ENCODE measurements at regions not wholly inside any gene's neighbourhood (a gene's known extent, or its start where the extent isn't known, plus 50 kb on each side); places are given as distances from the start of the nearest gene placed in this dataset.

GRCh38 chr5:152942633-152943336 is 537.7 kb upstream of the NMUR2 start:
- no peaks in the 10 kb centered on the region for H3K36me3 ChIP-seq
- H3K4me1 ChIP-seq (replicated peaks): no peaks in the 10 kb centered on the region
- no peaks in the 10 kb centered on the region for H3K27me3 ChIP-seq (replicated peaks; ENCODE audit: insufficient read depth)
- no peaks in the 10 kb centered on the region for H3K9me3 ChIP-seq
- 81% methylated on average over 5 of the region's 5 CpGs for WGBS
- intact Hi-C loops (cut with DNase I): no loop called here
- TF ChIP-seq POLR2A (IDR thresholded peaks at IDR 0.05) (no peak), POLR2AphosphoS5 (IDR thresholded peaks at IDR 0.05) (no peak)
- no peak for DNase-seq (ENCODE audit: low spot score)
- no peak overlapping the region for H3K27ac ChIP-seq
- no peak overlapping the region for H3K4me3 ChIP-seq

DNA sequence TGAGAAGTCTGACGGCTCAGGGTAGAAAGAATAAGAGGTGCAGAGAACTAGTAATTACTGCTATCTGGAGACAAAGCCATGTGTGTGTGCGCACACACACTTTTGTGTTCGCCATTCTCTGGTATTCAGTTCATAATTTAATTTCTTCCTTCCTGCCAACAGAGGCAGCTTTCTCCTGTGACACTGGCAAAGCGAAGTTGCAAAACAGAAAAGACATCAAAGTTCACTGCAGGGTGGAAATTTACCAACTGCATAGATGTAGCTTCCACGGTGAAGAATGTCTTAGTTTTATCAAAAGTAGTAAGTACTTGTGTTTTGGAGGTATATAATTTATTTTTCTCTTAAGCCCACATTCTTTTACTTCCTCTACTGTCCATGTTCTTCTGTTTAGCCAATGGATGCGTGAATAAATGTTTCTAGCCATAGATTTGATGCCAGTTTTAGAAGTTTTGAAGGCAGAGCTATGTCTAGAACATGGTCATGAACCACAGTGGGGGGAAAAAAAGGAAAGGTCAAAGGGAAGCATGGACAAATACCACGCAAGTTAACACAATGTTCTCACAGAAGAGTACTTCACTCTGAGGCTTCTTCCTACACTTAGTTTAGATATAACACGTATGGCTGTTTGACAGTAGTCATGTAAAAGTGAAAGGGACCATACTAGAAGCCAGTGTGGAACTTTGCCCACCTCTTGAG is 536.5 kb upstream of the GRIA1 start:
- Histone ChIP-seq H3K27ac (no peak overlapping the region), H3K4me1 (replicated peaks) (no peaks in the 10 kb centered on the region), H3K4me3 (no peak overlapping the region), H3K9me3 (no peaks in the 10 kb centered on the region), H3K36me3 (no peaks in the 10 kb centered on the region), H3K27me3 (replicated peaks; ENCODE audit: insufficient read depth) (no peaks in the 10 kb centered on the region)
- no peak for DNase-seq (ENCODE audit: low spot score)
- TF ChIP-seq POLR2AphosphoS5 (IDR thresholded peaks at IDR 0.05) (no peak), POLR2A (IDR thresholded peaks at IDR 0.05) (no peak), CTCF (IDR thresholded peaks at IDR 0.05) (no peak)
- 84% methylated on average over 8 of the region's 8 CpGs for WGBS
- intact Hi-C loops (cut with DNase I): no loop called here

GRCh38 chr5:152956943-152957613 is 533.4 kb upstream of the GRIA1 start:
- no peaks in the 10 kb centered on the region for H3K36me3 ChIP-seq
- no peaks in the 10 kb centered on the region for H3K4me1 ChIP-seq (replicated peaks)
- no peaks in the 10 kb centered on the region for H3K27me3 ChIP-seq (replicated peaks; ENCODE audit: insufficient read depth)
- TF ChIP-seq POLR2AphosphoS5 (IDR thresholded peaks at IDR 0.05) (no peak), POLR2A (IDR thresholded peaks at IDR 0.05) (no peak), CTCF (IDR thresholded peaks at IDR 0.05) (no peak)
- 78% methylated on average over 2 of the region's 2 CpGs for WGBS
- H3K4me3 ChIP-seq: no peak overlapping the region
- H3K27ac ChIP-seq: no peak overlapping the region
- intact Hi-C loops (cut with DNase I): no loop called here
- H3K9me3 ChIP-seq: no peaks in the 10 kb centered on the region
- no peak for DNase-seq (ENCODE audit: low spot score)

DNA sequence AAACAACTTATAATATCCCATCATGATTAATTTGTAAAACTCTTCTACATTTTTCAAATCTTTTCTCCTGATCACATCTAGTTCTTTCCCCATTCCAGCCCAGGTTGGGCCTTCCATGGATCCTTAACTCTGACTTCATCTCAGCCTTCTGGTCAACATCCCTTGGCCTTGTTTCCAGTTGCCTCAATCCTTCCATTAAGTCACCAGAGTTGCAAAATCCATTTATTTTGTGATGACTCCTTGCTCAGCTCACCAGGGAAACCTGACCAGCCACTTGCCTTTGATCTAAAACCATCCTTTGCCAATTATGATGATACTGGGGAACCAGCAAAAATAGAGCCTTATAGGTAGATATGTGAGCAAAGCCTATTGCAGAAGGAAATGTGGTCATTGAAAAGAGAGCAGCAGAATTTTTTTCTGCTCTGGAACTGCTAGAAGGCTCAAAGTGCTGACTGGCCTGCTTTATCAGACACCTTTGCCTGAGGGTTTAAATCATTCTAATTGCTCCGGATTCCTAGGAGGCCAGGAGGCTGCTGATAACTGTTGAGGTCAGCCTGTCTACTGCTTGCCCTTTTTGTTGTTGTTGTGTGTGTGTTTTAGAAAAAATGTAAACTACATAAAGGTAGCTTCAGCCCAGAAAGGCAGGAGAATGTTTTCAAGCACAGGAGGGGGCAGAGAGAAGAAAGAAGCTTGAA is 512.2 kb upstream of the GRIA1 start:
- no peaks in the 10 kb centered on the region for H3K9me3 ChIP-seq
- no peak overlapping the region for H3K4me3 ChIP-seq
- no peaks in the 10 kb centered on the region for H3K27me3 ChIP-seq (replicated peaks; ENCODE audit: insufficient read depth)
- H3K4me1 ChIP-seq (replicated peaks): no peaks in the 10 kb centered on the region
- 65% methylated on average over 1 of the region's 1 CpG for WGBS
- TF ChIP-seq CTCF (IDR thresholded peaks at IDR 0.05) (no peak), POLR2A (IDR thresholded peaks at IDR 0.05) (no peak), POLR2AphosphoS5 (IDR thresholded peaks at IDR 0.05) (no peak)
- DNase-seq (ENCODE audit: low spot score): no peak
- intact Hi-C loops (cut with DNase I): no loop called here
- H3K36me3 ChIP-seq: no peaks in the 10 kb centered on the region
- H3K27ac ChIP-seq: no peak overlapping the region

DNA sequence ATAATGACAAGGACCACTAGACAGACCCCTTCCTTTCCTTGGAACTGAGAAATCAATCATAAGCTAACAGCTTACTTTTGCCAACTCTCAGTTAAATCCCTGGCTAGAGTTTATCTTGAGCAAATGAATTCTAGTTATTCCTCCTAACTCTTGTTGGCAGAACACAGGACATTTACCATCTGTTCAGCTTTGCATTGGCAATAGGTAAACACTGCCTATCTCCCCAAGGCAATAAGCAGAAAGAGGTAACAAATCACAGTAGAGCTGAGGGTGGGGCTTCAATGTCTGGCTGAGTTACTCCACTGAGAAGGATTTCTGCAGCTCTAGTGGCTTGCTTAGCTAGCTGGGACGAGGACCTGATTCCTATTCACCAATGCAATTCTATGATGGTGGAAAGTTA is 503.3 kb upstream of the GRIA1 start:
- Histone ChIP-seq H3K27ac (no peak overlapping the region), H3K4me3 (no peak overlapping the region), H3K9me3 (no peaks in the 10 kb centered on the region), H3K27me3 (replicated peaks; ENCODE audit: insufficient read depth) (no peaks in the 10 kb centered on the region), H3K36me3 (no peaks in the 10 kb centered on the region), H3K4me1 (replicated peaks) (no peaks in the 10 kb centered on the region)
- TF ChIP-seq POLR2A (IDR thresholded peaks at IDR 0.05) (no peak), POLR2AphosphoS5 (IDR thresholded peaks at IDR 0.05) (no peak), CTCF (IDR thresholded peaks at IDR 0.05) (no peak)
- intact Hi-C loops (cut with DNase I): no loop called here
- 20% methylated on average over 1 of the region's 1 CpG for WGBS
- DNase-seq (ENCODE audit: low spot score): no peak
